HEK293 (cell line): ENCODE measurements at regions not wholly inside any gene's neighbourhood (a gene's known extent, or its start where the extent isn't known, plus 50 kb on each side); places are given as distances from the start of the nearest gene placed in this dataset.

ENCODE experiments used
- GLIS1 ChIP-seq: fragments of 450-650 bp; formaldehyde crosslinking; IDR thresholded peaks from 2 replicates; pipeline ENCODE4 v1.5.1; 2016; ENCODE audit warnings: missing biosample characterization, missing genetic modification characterization
- ZBTB48 ChIP-seq: fragments of 450-650 bp; formaldehyde crosslinking; IDR thresholded peaks from 2 replicates; pipeline ENCODE4 v1.5.1; 2016; ENCODE audit warnings: missing biosample characterization, missing genetic modification characterization
- ZNF121 ChIP-seq: fragments of 450-650 bp; formaldehyde crosslinking; IDR thresholded peaks from 2 replicates; pipeline ENCODE4 v1.5.1; 2016; ENCODE audit warnings: missing biosample characterization, missing genetic modification characterization
- ZNF146 ChIP-seq: fragments of 450-650 bp; formaldehyde crosslinking; IDR thresholded peaks from 2 replicates; pipeline ENCODE4 v1.5.1; 2016; ENCODE audit warnings: missing biosample characterization, missing genetic modification characterization
- ZNF274 ChIP-seq, 2 experiments: fragments of 200-500 bp in 1 of 2; fragments of 450-650 bp in 1 of 2; sonication (Bioruptor generic) in 1 of 2; formaldehyde crosslinking in 1 of 2; IDR thresholded peaks; 2 replicates each; pipeline versions ENCODE4 v1.5.1 to v1.6.1; 2014 to 2016; ENCODE audit warnings: borderline replicate concordance in 1 of 2, inconsistent platforms in 1 of 2, low read length in 1 of 2, missing biosample characterization in 1 of 2, missing genetic modification characterization in 1 of 2
- ZNF341 ChIP-seq: fragments of 450-650 bp; formaldehyde crosslinking; IDR thresholded peaks from 2 replicates; pipeline ENCODE4; 2016; ENCODE audit warnings: low read depth, missing biosample characterization, missing genetic modification characterization
- ZNF571 ChIP-seq: fragments of 450-650 bp; formaldehyde crosslinking; IDR thresholded peaks from 2 replicates; pipeline ENCODE4 v1.5.0; 2017; ENCODE audit warnings: missing biosample characterization, missing genetic modification characterization
- ZNF768 ChIP-seq: fragments of 450-650 bp; formaldehyde crosslinking; IDR thresholded peaks from 2 replicates; pipeline ENCODE4 v1.5.1; 2018; ENCODE audit warnings: missing biosample characterization, mild to moderate bottlenecking, missing genetic modification characterization
- ZNF776 ChIP-seq: fragments of 450-650 bp; formaldehyde crosslinking; IDR thresholded peaks from 2 replicates; pipeline ENCODE4 v1.5.0; 2017; ENCODE audit warnings: missing biosample characterization, missing genetic modification characterization, borderline replicate concordance
- ZNF830 ChIP-seq: fragments of 450-650 bp; IDR thresholded peaks from 2 replicates; pipeline ENCODE4 v1.5.0; 2018; ENCODE audit warnings: missing biosample characterization, missing genetic modification characterization, low read depth, mild to moderate bottlenecking, moderate library complexity
- TF ChIP-seq, protein P1 (sequence below): fragments of 450-650 bp; formaldehyde crosslinking; IDR thresholded peaks from 2 replicates; pipeline ENCODE4 v1.5.1; 2016; ENCODE audit warnings: missing biosample characterization, missing genetic modification characterization
- TF ChIP-seq, protein P2 (sequence below): fragments of 450-650 bp; IDR thresholded peaks from 2 replicates; pipeline ENCODE4 v1.5.1; 2018; ENCODE audit warnings: missing biosample characterization, mild to moderate bottlenecking, missing genetic modification characterization
- TF ChIP-seq, protein P3 (sequence below): fragments of 450-650 bp; formaldehyde crosslinking; IDR thresholded peaks from 2 replicates; pipeline ENCODE4 v1.5.1; 2016; ENCODE audit warnings: missing biosample characterization, missing genetic modification characterization
- TF ChIP-seq, protein P4 (sequence below): fragments of 450-650 bp; formaldehyde crosslinking; IDR thresholded peaks from 2 replicates; pipeline ENCODE4 v1.5.1; 2016; ENCODE audit warnings: missing biosample characterization, missing genetic modification characterization, borderline replicate concordance

- TF ChIP-seq, protein P1, sequence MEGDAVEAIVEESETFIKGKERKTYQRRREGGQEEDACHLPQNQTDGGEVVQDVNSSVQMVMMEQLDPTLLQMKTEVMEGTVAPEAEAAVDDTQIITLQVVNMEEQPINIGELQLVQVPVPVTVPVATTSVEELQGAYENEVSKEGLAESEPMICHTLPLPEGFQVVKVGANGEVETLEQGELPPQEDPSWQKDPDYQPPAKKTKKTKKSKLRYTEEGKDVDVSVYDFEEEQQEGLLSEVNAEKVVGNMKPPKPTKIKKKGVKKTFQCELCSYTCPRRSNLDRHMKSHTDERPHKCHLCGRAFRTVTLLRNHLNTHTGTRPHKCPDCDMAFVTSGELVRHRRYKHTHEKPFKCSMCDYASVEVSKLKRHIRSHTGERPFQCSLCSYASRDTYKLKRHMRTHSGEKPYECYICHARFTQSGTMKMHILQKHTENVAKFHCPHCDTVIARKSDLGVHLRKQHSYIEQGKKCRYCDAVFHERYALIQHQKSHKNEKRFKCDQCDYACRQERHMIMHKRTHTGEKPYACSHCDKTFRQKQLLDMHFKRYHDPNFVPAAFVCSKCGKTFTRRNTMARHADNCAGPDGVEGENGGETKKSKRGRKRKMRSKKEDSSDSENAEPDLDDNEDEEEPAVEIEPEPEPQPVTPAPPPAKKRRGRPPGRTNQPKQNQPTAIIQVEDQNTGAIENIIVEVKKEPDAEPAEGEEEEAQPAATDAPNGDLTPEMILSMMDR (tag by site-specific recombination): no peak
- TF ChIP-seq ZNF768 (tag by site-specific recombination) (no peak), GLIS1 (no peak), ZNF146 (tag by site-specific recombination) (no peak), ZNF274 (IDR thresholded peaks at IDR 0.05; ENCODE audit: low read length) (no peak), ZNF274 (tag by site-specific recombination; IDR thresholded peaks at IDR 0.05; ENCODE audit: borderline replicate concordance) (no peak), ZNF776 (tag by site-specific recombination) (no peak), ZNF121 (no peak), ZNF341 (tag by site-specific recombination) (no peak), ZNF830 (tag by site-specific recombination) (no peak), ZNF571 (tag by site-specific recombination) (no peak), ZBTB48 (tag by site-specific recombination) (no peak)
- TF ChIP-seq, protein P2, sequence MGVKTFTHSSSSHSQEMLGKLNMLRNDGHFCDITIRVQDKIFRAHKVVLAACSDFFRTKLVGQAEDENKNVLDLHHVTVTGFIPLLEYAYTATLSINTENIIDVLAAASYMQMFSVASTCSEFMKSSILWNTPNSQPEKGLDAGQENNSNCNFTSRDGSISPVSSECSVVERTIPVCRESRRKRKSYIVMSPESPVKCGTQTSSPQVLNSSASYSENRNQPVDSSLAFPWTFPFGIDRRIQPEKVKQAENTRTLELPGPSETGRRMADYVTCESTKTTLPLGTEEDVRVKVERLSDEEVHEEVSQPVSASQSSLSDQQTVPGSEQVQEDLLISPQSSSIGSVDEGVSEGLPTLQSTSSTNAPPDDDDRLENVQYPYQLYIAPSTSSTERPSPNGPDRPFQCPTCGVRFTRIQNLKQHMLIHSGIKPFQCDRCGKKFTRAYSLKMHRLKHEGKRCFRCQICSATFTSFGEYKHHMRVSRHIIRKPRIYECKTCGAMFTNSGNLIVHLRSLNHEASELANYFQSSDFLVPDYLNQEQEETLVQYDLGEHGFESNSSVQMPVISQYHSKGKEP (tag by site-specific recombination): no peak
- TF ChIP-seq, protein P3, sequence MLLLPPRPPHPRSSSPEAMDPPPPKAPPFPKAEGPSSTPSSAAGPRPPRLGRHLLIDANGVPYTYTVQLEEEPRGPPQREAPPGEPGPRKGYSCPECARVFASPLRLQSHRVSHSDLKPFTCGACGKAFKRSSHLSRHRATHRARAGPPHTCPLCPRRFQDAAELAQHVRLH (tag by site-specific recombination): no peak
- TF ChIP-seq, protein P4, sequence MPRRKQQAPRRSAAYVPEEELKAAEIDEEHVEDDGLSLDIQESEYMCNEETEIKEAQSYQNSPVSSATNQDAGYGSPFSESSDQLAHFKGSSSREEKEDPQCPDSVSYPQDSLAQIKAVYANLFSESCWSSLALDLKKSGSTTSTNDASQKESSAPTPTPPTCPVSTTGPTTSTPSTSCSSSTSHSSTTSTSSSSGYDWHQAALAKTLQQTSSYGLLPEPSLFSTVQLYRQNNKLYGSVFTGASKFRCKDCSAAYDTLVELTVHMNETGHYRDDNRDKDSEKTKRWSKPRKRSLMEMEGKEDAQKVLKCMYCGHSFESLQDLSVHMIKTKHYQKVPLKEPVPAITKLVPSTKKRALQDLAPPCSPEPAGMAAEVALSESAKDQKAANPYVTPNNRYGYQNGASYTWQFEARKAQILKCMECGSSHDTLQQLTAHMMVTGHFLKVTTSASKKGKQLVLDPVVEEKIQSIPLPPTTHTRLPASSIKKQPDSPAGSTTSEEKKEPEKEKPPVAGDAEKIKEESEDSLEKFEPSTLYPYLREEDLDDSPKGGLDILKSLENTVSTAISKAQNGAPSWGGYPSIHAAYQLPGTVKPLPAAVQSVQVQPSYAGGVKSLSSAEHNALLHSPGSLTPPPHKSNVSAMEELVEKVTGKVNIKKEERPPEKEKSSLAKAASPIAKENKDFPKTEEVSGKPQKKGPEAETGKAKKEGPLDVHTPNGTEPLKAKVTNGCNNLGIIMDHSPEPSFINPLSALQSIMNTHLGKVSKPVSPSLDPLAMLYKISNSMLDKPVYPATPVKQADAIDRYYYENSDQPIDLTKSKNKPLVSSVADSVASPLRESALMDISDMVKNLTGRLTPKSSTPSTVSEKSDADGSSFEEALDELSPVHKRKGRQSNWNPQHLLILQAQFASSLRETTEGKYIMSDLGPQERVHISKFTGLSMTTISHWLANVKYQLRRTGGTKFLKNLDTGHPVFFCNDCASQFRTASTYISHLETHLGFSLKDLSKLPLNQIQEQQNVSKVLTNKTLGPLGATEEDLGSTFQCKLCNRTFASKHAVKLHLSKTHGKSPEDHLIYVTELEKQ (tag by site-specific recombination): no peak
Measured at GRCh38 chr3:16088496-16088895, 86.0 kb upstream of the GALNT15 start.
